ENCODE measurements at regions not wholly inside any gene's neighbourhood (a gene's known extent, or its start where the extent isn't known, plus 50 kb on each side); places are given as distances from the start of the nearest gene placed in this dataset.

DNA sequence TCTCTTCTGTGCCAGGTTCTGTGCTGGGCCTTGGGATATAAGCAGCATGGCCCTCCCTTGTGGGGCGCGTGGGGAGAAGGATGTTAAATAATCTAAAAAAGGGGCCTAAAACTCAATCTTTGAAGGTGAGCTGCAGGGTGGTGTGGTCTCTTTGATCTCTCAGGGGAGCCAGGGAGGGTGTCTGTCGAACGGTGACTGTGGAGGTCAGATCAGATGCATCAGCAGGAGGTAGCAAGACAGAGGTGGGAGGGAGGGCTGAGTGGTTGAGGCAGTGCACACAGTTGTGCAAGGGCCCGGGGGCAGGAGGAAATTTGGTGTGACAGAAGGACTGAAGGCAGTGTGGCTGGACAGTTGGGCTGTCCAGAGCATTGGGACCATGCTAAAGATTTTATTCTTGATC is 287.3 kb downstream of the BMP7 start:
- WGBS (ENCODE audit: extremely low coverage, insufficient read length, low lambda C conversion rate), result no CpG with 5 or more reads among the region's 5 CpGs
- Histone ChIP-seq H3K79me1 (ENCODE audit: insufficient read depth, low read depth, low read length, poor library complexity, severe bottlenecking) (no peaks in the 10 kb centered on the region), H4K20me1 (ENCODE audit: control insufficient read depth, insufficient read depth, insufficient read length) (no peaks in the 10 kb centered on the region), H3K79me2 (ENCODE audit: insufficient read depth, low read length) (no peaks in the 10 kb centered on the region), H2AFZ (ENCODE audit: low read length) (no peak overlapping the region), H3K23ac (ENCODE audit: insufficient read length, low read depth, low read length) (no peak overlapping the region), H2AK5ac (ENCODE audit: insufficient read length, low read length) (no peak overlapping the region), H3K56ac (ENCODE audit: insufficient read length, low read depth, low read length) (no peak overlapping the region), H2BK12ac (ENCODE audit: insufficient read length, low read depth, low read length) (no peak overlapping the region), H3T11ph (ENCODE audit: low read length) (no peak overlapping the region), H3K9me3 (ENCODE audit: control insufficient read depth, low read depth, low read length) (no peaks in the 10 kb centered on the region), H3K27ac (ENCODE audit: insufficient read length, low read depth, low read length) (no peak overlapping the region), H3K4ac (ENCODE audit: low read depth, low read length) (no peak overlapping the region), H3K27me3 (ENCODE audit: insufficient read depth, low read length) (no peaks in the 10 kb centered on the region), H3K4me1 (ENCODE audit: insufficient read depth, low read length) (peaks cover 2% of the 10 kb centered on the region; the same call in 1 of the 2 replicates), H2BK20ac (ENCODE audit: low read depth, low read length, poor library complexity, severe bottlenecking) (no peak overlapping the region), H3K18ac (ENCODE audit: insufficient read length, low read depth, low read length) (no peak overlapping the region), H2BK15ac (ENCODE audit: low read depth, low read length) (no peak overlapping the region), H4K5ac (ENCODE audit: insufficient read length, low read depth, low read length) (no peak overlapping the region), H2BK5ac (ENCODE audit: insufficient read length, low read length) (no peak overlapping the region), H4K91ac (ENCODE audit: insufficient read length, low read depth, low read length) (no peak overlapping the region), H3K14ac (ENCODE audit: insufficient read depth, low read length) (no peak overlapping the region), H3K4me2 (ENCODE audit: insufficient read depth, insufficient read length, low read length) (no peak overlapping the region), H4K8ac (replicated peaks; ENCODE audit: insufficient read length, low read depth, low read length) (no peak overlapping the region), H3K23me2 (ENCODE audit: insufficient read length, low read depth, low read length, poor library complexity, severe bottlenecking) (no peaks in the 10 kb centered on the region), H2BK120ac (ENCODE audit: low read depth, low read length, poor library complexity, severe bottlenecking) (no peak overlapping the region), H3K9ac (ENCODE audit: extremely low read depth, insufficient read length, low read length) (no peak overlapping the region)
- Mint-ChIP-seq H3K9me3 (peaks cover under 1 to 3% of the 10 kb centered on the region in 2 experiments; a peak in 4 of 5 replicates), H3K36me3 (ENCODE audit: insufficient read depth in 1 of 3, low read depth in 3 of 3) (no peaks in the 10 kb centered on the region; a peak in 1 of 7 replicates), H3K27me3 (ENCODE audit: low read depth) (peaks cover 32% of the 10 kb centered on the region), H3K4me1 (peaks cover 10 to 15% of the 10 kb centered on the region in 2 experiments), H3K27ac (no peak overlapping the region), H3K4me3 (no peak overlapping the region)
- TF ChIP-seq, protein P1, sequence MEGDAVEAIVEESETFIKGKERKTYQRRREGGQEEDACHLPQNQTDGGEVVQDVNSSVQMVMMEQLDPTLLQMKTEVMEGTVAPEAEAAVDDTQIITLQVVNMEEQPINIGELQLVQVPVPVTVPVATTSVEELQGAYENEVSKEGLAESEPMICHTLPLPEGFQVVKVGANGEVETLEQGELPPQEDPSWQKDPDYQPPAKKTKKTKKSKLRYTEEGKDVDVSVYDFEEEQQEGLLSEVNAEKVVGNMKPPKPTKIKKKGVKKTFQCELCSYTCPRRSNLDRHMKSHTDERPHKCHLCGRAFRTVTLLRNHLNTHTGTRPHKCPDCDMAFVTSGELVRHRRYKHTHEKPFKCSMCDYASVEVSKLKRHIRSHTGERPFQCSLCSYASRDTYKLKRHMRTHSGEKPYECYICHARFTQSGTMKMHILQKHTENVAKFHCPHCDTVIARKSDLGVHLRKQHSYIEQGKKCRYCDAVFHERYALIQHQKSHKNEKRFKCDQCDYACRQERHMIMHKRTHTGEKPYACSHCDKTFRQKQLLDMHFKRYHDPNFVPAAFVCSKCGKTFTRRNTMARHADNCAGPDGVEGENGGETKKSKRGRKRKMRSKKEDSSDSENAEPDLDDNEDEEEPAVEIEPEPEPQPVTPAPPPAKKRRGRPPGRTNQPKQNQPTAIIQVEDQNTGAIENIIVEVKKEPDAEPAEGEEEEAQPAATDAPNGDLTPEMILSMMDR (conservative IDR thresholded peaks at IDR 0.05), result no peak
- no peak for DNase-seq
